Glomerular visceral epithelial cell (primary cell): ENCODE measurements at regions not wholly inside any gene's neighbourhood (a gene's known extent, or its start where the extent isn't known, plus 50 kb on each side); places are given as distances from the start of the nearest gene placed in this dataset.
A peak's percentile ranks its signal among the peaks of the same experiment; 100 is the strongest.

Experiments used
- DNase-seq: peaks from one replicate; pipeline ENCODE4 v3.0.0-alpha.2; 2016; ENCODE audit errors: extremely low spot score

GRCh38 chr3:193987186-193987585 lies 148.8 kb upstream of the HES1 start:
- DNase-seq: no peak

DNA sequence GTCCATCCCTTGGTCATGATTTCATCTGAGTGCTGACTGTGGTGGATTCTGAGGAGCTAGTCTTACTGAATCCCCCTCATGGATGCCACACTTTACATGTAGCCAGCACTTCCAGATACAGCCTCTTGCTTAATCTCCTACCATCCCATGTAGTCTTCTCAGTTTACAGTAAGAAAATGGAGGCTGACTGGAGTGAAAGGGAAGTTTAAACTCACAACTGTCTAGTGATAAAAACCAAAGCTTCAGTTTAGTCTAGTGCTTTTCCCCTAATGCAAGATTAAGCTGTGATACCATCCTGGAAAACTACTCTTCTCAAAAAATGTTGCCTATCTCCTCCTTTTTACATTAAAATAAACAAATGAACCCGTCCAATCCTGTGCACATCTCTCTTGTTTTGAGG lies 146.8 kb upstream of the HES1 start:
- DNase-seq: no peak

DNA sequence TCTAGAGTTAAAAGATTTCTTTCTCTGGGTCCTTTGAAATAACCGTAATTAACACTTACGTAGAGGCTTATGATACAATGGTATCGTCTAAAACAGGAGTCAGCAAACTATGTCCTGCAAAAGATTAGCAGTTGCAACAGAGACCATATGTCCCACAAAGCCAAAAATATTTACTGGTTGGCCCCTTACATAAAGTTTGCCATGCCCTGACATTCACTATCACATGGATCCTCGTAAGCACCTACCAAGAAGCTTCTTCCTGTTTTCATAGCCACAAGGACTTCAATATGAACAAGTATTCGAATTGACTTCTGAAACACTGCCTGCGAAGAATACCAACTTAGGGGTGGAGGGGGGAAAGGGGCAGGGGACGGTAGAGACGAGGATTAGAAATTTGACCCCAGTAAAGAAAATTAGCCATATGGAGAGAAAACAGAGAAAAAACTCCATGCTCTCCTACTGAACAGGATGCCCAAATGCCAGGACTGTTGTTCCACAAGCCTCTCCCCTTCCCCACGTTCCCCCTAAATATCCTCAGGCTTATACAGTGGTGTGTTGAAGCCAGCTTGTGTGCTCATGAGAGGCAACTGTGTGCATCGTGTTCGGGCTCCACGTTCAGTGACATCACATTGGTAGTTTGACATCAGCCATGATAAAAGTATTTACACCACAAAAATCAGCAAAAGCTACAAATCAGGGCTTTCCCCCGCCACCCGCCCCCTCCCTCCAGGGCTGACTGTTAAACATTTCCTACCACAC lies 144.1 kb upstream of the HES1 start:
- DNase-seq: no peak

DNA sequence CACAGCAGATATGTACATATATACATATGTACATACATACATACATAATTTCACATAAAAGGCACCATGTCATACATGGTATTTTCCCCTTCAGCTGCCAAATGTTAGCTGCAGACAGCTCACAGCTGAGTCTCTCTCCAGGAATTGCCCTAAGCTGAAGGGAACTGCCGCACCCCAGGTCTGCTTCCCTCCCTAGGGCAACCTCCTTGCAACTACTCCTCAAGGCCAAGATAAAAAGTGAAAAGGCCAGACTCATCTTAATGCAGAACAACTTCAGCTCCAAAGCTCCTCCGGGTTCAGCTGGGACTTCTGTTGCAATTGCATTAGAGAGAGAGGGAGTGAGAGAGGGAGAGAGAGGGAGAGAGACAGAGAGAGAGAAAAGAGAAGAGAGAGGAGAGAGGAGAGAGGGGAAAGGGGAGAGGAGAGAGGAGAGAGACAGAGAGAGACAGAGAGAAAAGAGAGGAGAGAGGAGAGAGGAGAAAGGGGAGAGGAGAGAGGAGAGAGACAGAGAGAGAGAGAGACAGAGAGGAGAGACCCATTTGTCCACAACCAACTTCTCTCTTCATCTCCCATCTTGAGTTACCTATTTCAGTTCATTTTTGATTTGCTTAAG lies 143.4 kb upstream of the HES1 start:
- DNase-seq: no peak

GRCh38 chr3:193996221-193996620 lies 139.7 kb upstream of the HES1 start:
- no peak for DNase-seq

GRCh38 chr3:193996641-193997089 lies 139.3 kb upstream of the HES1 start:
- DNase-seq: peak; percentile 17

DNA sequence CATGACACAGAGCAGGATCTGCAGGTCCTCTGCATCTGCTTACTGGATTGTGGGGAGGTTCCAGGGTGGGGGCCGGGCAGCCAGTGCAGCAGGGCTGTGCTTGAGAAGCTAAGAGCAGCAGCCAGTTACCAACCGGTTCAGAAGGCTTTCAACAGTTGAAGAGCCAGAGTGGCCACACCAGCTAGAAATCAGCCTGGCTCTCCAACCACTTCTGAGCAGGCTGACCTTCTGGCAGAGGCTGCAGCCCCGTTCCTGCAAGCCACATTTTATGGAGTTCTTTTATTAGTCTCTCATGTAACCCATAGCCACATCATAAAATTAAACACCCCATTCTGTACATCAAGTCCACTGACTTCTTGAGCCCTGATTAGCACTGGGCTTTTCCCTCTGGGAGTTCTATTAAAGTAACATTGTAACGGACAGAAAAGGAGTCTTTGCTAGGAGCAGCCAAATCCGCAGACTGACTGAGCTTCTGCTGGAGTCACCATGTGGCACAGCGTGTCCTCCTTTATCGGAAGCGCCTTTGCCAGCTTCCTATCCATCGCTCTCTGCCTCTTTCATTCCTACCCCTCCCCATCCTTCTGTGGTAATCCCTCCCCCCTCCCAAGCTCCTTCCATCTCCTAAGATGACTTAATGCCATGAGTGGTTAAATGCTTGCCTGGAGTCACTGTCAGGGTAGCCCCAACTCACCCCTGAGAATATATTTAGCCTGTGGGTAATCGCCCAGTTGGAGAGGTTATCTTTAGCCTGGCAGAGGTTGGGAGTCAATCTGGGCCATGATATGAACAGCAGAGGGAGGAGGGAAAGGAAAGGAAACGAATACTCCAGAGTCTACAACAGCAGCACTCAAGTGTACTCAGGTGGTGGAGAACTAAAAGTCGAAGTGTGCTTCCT lies 138.5 kb upstream of the HES1 start:
- DNase-seq: no peak

DNA sequence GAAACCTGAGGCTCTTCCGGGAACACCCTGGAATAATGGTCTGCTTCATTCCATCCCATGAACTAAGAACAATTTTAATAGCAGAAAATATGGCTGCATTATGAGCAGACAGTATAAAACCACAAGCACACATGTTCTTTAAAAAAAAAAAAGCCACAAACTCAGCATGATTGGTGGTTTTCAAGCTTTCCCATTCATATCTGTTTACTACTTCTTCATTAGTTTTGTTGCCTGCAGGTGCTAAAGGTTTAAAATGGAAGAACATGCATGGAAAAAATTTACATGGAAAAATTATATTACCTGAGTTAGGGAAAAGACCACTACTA lies 137.9 kb upstream of the HES1 start:
- DNase-seq: no peak

- no peak for DNase-seq
These were observed 137.2 kb upstream of the HES1 start for GRCh38 chr3:193998628-193999195.

GRCh38 chr3:194000100-194000499 lies 135.8 kb upstream of the HES1 start:
- DNase-seq: no peak

GRCh38 chr3:194000712-194001111 lies 135.2 kb upstream of the HES1 start:
- no peak for DNase-seq

- DNase-seq: no peak
These were observed 134.1 kb upstream of the HES1 start for GRCh38 chr3:194001728-194002459.

DNA sequence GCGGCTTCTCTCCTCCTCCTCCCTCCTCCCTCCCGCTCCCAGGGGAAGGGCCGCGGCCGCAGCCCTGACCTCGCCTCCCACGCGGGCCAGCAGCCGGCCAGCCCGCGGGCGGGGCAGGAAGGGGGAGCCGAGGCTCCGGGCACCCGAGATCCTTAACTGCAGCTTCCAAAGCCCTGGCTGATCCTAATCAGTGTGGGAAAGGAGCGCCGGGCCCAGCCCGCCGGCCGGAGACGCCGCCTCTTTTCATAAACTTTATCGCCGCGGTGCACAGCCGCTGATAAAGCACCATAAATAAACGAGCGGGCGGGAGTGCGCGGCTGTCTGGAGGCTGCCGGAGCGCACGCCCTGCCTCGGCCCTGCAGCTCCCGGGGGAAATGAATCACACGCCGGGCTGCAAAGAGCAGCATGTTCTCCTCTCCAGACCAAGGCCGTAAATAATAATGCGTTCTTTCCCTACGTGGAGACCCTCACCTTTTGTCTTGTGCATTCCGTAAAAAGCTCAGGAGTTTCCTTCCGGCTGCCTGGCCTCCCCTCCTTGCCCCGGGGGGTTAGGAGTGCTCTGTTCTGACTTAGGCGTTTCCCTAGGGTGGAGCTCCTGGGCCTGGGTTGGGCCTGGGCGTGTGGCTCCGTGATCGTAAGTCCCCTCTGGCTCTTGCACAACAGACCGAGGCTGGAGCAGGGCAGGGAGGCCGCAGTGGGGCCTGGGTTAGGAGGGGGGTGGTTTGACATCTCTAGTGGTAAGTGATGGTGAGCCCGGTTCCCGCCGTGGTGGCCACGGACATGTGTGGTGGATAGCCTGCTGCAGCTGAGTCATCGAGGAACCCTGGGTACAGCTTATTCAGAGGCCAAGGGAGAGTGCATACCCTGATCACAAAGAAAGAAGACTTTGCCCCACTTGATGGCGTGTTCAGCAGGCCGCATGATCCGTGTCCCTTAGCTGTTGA lies 132.6 kb upstream of the HES1 start:
- DNase-seq: peak; percentile 94

DNA sequence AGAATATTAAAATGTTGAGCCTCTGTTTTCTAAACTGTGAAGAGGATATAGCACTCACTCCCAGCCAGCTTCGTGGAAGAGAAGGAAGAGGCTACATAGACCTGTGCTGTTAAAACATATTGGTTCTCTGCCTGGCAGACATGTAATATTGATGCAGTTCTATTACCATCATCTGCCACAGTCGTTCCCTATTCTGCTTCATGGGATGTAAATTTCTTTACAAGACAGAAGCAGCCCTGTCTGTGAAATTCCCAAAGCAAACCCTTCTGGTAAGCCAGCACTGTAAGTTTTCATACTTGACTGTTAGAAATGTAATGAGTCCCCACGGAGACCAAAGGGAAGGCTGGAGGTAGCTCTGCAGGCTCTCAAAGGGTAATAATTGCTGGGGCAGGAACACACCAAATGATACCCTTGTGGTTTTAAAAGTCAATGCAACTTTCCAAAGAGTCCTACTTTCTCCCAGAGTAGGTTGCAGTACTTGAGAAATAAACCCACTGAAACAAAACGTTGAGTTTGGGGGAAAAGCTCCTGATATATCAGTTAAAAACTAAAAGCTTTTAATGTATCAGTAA lies 129.9 kb upstream of the HES1 start:
- no peak for DNase-seq

- no peak for DNase-seq
These were observed 128.2 kb upstream of the HES1 start for GRCh38 chr3:194007592-194008337.

DNA sequence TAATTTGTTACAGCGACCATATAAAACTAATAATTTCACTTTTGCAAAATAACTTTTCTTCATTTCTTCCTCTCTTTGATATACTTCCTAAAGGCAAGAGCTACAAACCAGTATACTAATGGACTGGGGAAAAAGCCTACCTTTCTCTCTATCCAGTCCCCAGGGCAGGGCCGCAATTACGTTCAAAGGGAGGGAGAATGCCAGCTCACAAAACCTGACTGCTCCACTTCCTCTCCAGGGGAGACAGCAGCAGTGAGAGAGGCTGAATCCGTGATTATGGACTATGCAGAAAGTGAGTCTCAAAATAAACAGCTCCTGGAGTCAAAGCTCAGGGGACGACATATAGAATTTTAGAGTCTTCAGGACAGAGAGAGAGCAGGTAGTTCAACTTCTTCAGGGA lies 126.9 kb upstream of the HES1 start:
- DNase-seq: no peak

GRCh38 chr3:194009892-194010533 lies 125.9 kb upstream of the HES1 start:
- DNase-seq: no peak

GRCh38 chr3:194011807-194012206 lies 124.1 kb upstream of the HES1 start:
- no peak for DNase-seq

DNA sequence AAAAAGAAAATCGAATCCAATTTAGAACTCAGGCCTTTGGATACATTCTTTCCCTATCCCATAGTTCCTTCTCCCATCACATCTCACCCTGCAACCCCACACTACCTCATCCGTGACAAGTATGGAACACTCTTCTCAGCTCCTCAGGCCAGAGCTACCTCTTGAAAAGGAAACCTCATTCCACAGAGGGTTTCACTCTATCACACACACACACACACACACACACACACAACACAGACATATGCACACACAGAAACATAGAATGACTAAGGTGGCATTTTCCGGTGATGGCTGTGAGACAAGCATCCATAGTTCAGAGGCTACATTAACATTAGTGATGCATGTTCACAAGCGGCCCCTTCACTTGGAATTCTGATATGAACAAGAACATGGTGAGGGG lies 122.0 kb upstream of the HES1 start:
- DNase-seq: no peak
